ENCODE measurements at regions not wholly inside any gene's neighbourhood (a gene's known extent, or its start where the extent isn't known, plus 50 kb on each side); places are given as distances from the start of the nearest gene placed in this dataset.

GRCh38 chr5:3844266-3844665 lies 248.6 kb downstream of the IRX1 start:
- H4K20me1 ChIP-seq (ENCODE audit: insufficient read depth, low read length): no peaks in the 10 kb centered on the region
- TF ChIP-seq EZH2 (optimal IDR thresholded peaks at IDR 0.05; ENCODE audit: low read depth, low read length) (no peak), CTCF (IDR thresholded peaks at IDR 0.05; ENCODE audit: low read length) (no peak), EZH2phosphoT487 (IDR thresholded peaks at IDR 0.05; ENCODE audit: low read length) (no peak)
- no peak overlapping the region for H3K4me3 ChIP-seq (ENCODE audit: low read length)
- no peak overlapping the region for H2AFZ ChIP-seq (ENCODE audit: low read length)
- no peaks in the 10 kb centered on the region for H3K9me3 ChIP-seq (replicated peaks; ENCODE audit: insufficient read depth, low read length)
- no peak overlapping the region for H3K27ac ChIP-seq (ENCODE audit: low read length)
- no peaks in the 10 kb centered on the region for H3K9me2 ChIP-seq (replicated peaks; ENCODE audit: insufficient read depth, low read length)
- no peaks in the 10 kb centered on the region for H3K36me3 ChIP-seq (replicated peaks; ENCODE audit: insufficient read depth, low read length)
- H3K79me2 ChIP-seq (ENCODE audit: low read length): no peaks in the 10 kb centered on the region
- H3K4me2 ChIP-seq (ENCODE audit: low read depth, low read length): no peak overlapping the region
- H3K4me1 ChIP-seq (ENCODE audit: low read length): no peaks in the 10 kb centered on the region
- no peaks in the 10 kb centered on the region for H3K27me3 ChIP-seq (replicated peaks; ENCODE audit: insufficient read depth, low read length)
- no peak for DNase-seq
- H3F3A ChIP-seq (ENCODE audit: insufficient read depth, low read length): no peaks in the 10 kb centered on the region
- no peak overlapping the region for H3K9ac ChIP-seq (ENCODE audit: low read length)

GRCh38 chr5:3845230-3845629 lies 249.6 kb downstream of the IRX1 start:
- no peak overlapping the region for H2AFZ ChIP-seq (ENCODE audit: low read length)
- no peak for DNase-seq
- H3F3A ChIP-seq (ENCODE audit: insufficient read depth, low read length): no peaks in the 10 kb centered on the region
- no peaks in the 10 kb centered on the region for H3K36me3 ChIP-seq (replicated peaks; ENCODE audit: insufficient read depth, low read length)
- no peak for TF ChIP-seq CTCF (IDR thresholded peaks at IDR 0.05; ENCODE audit: low read length)
- no peak for TF ChIP-seq EZH2phosphoT487 (IDR thresholded peaks at IDR 0.05; ENCODE audit: low read length)
- TF ChIP-seq EZH2 (optimal IDR thresholded peaks at IDR 0.05; ENCODE audit: low read depth, low read length): no peak
- no peaks in the 10 kb centered on the region for H3K9me2 ChIP-seq (replicated peaks; ENCODE audit: insufficient read depth, low read length)
- H3K4me2 ChIP-seq (ENCODE audit: low read depth, low read length): no peak overlapping the region
- no peaks in the 10 kb centered on the region for H3K79me2 ChIP-seq (ENCODE audit: low read length)
- no peaks in the 10 kb centered on the region for H4K20me1 ChIP-seq (ENCODE audit: insufficient read depth, low read length)
- no peaks in the 10 kb centered on the region for H3K27me3 ChIP-seq (replicated peaks; ENCODE audit: insufficient read depth, low read length)
- no peak overlapping the region for H3K9ac ChIP-seq (ENCODE audit: low read length)
- H3K4me1 ChIP-seq (ENCODE audit: low read length): no peaks in the 10 kb centered on the region
- H3K9me3 ChIP-seq (replicated peaks; ENCODE audit: insufficient read depth, low read length): no peaks in the 10 kb centered on the region
- no peak overlapping the region for H3K4me3 ChIP-seq (ENCODE audit: low read length)
- H3K27ac ChIP-seq (ENCODE audit: low read length): no peak overlapping the region

- TF ChIP-seq CTCF (IDR thresholded peaks at IDR 0.05; ENCODE audit: low read length) (no peak), EZH2 (optimal IDR thresholded peaks at IDR 0.05; ENCODE audit: low read depth, low read length) (no peak), EZH2phosphoT487 (IDR thresholded peaks at IDR 0.05; ENCODE audit: low read length) (no peak)
- H3K9me3 ChIP-seq (replicated peaks; ENCODE audit: insufficient read depth, low read length): no peaks in the 10 kb centered on the region
- no peaks in the 10 kb centered on the region for H3K4me1 ChIP-seq (ENCODE audit: low read length)
- H4K20me1 ChIP-seq (ENCODE audit: insufficient read depth, low read length): no peaks in the 10 kb centered on the region
- H3K9me2 ChIP-seq (replicated peaks; ENCODE audit: insufficient read depth, low read length): no peaks in the 10 kb centered on the region
- H3K79me2 ChIP-seq (ENCODE audit: low read length): no peaks in the 10 kb centered on the region
- H3F3A ChIP-seq (ENCODE audit: insufficient read depth, low read length): no peaks in the 10 kb centered on the region
- H3K27me3 ChIP-seq (replicated peaks; ENCODE audit: insufficient read depth, low read length): no peaks in the 10 kb centered on the region
- H3K36me3 ChIP-seq (replicated peaks; ENCODE audit: insufficient read depth, low read length): no peaks in the 10 kb centered on the region
- no peak overlapping the region for H3K9ac ChIP-seq (ENCODE audit: low read length)
- no peak overlapping the region for H3K4me2 ChIP-seq (ENCODE audit: low read depth, low read length)
- H2AFZ ChIP-seq (ENCODE audit: low read length): no peak overlapping the region
- H3K27ac ChIP-seq (ENCODE audit: low read length): no peak overlapping the region
- DNase-seq: no peak
- H3K4me3 ChIP-seq (ENCODE audit: low read length): no peak overlapping the region
These were observed 256.7 kb downstream of the IRX1 start for GRCh38 chr5:3852161-3852916.

Data from MM.1S (cell line).